ENCODE measurements at regions not wholly inside any gene's neighbourhood (a gene's known extent, or its start where the extent isn't known, plus 50 kb on each side); places are given as distances from the start of the nearest gene placed in this dataset.
A peak's percentile ranks its signal among the peaks of the same experiment; 100 is the strongest.

- no peaks in the 10 kb centered on the region for H3K27me3 ChIP-seq (ENCODE audit: control insufficient read depth in 4 of 4, insufficient read depth in 4 of 4, low read length in 3 of 4)
- 66% methylated on average over 6 of the region's 6 CpGs for whole genome bisulfite sequencing
- H3K4me1 ChIP-seq (ENCODE audit: control insufficient read depth in 4 of 4, insufficient read depth in 4 of 4, low read length in 3 of 4) = no peaks in the 10 kb centered on the region
- H3K4me3 ChIP-seq (ENCODE audit: low read depth in 1 of 3, low read length in 3 of 3) = no peak overlapping the region
- H3K27ac ChIP-seq (ENCODE audit: low read depth in 1 of 2, low read length in 2 of 2) = no peak overlapping the region
- peak in 1 of 2 donors; percentile 22 for TF ChIP-seq HNF4A (conservative IDR thresholded peaks at IDR 0.05)
- TF ChIP-seq MAX (IDR thresholded peaks at IDR 0.05) = no peak
- no peak for DNase-seq (ENCODE audit: low spot score)
- peaks cover 0 to 3% (median 0%) of the 10 kb centered on the region in 4 donors for H3K9me3 ChIP-seq (ENCODE audit: control insufficient read depth in 4 of 4, low read length in 3 of 4)
- H3K36me3 ChIP-seq (ENCODE audit: control insufficient read depth in 4 of 4, insufficient read depth in 3 of 4, low read depth in 1 of 4, low read length in 3 of 4) = no peaks in the 10 kb centered on the region
- H3K9ac ChIP-seq (ENCODE audit: low read depth in 1 of 2, low read length in 2 of 2) = no peak overlapping the region
Observed at GRCh38 chr9:126097679-126098078, 228.9 kb upstream of the MVB12B start.

GRCh38 chr9:126106404-126106803, 220.2 kb upstream of the MVB12B start:
- WGBS = 89% methylated on average over 5 of the region's 5 CpGs
- no peak overlapping the region for H3K27ac ChIP-seq (ENCODE audit: low read depth in 1 of 2, low read length in 2 of 2)
- no peak for DNase-seq (ENCODE audit: low spot score)
- H3K9me3 ChIP-seq (ENCODE audit: control insufficient read depth in 4 of 4, low read length in 3 of 4) = no peaks in the 10 kb centered on the region
- TF ChIP-seq NR2F2 (IDR thresholded peaks at IDR 0.05) (no peak), SP1 (IDR thresholded peaks at IDR 0.05) (no peak), RAD21 (IDR thresholded peaks at IDR 0.05) (no peak), YY1 (IDR thresholded peaks at IDR 0.05) (no peak), ATF3 (IDR thresholded peaks at IDR 0.05) (no peak), EGR1 (IDR thresholded peaks at IDR 0.05; ENCODE audit: low read depth in 2 of 2) (no peak), REST (IDR thresholded peaks at IDR 0.05) (no peak), FOXA1 (IDR thresholded peaks at IDR 0.05) (no peak), GABPA (IDR thresholded peaks at IDR 0.05 in 1 of 2, conservative IDR thresholded peaks at IDR 0.05 in 1 of 2) (no peak), HNF4G (IDR thresholded peaks at IDR 0.05) (no peak), ZBTB33 (IDR thresholded peaks at IDR 0.05) (no peak), CTCF (IDR thresholded peaks at IDR 0.05; ENCODE audit: low read depth, low read length, missing input control) (no peak), MAX (IDR thresholded peaks at IDR 0.05) (no peak), FOXA2 (IDR thresholded peaks at IDR 0.05) (no peak), HNF4A (conservative IDR thresholded peaks at IDR 0.05) (no peak), RXRA (IDR thresholded peaks at IDR 0.05) (no peak), JUND (IDR thresholded peaks at IDR 0.05) (no peak), TAF1 (conservative IDR thresholded peaks at IDR 0.05) (no peak)
- peaks cover 0 to 3% (median 0%) of the 10 kb centered on the region in 4 donors for H3K27me3 ChIP-seq (ENCODE audit: control insufficient read depth in 4 of 4, insufficient read depth in 4 of 4, low read length in 3 of 4)
- no peaks in the 10 kb centered on the region for H3K4me1 ChIP-seq (ENCODE audit: control insufficient read depth in 4 of 4, insufficient read depth in 4 of 4, low read length in 3 of 4)
- H3K4me3 ChIP-seq (ENCODE audit: low read depth in 1 of 3, low read length in 3 of 3) = no peak overlapping the region
- no peak overlapping the region for H3K9ac ChIP-seq (ENCODE audit: low read depth in 1 of 2, low read length in 2 of 2)
- no peaks in the 10 kb centered on the region for H3K36me3 ChIP-seq (ENCODE audit: control insufficient read depth in 4 of 4, insufficient read depth in 3 of 4, low read depth in 1 of 4, low read length in 3 of 4)
